HG02981 (cell line): ENCODE measurements at regions not wholly inside any gene's neighbourhood (a gene's known extent, or its start where the extent isn't known, plus 50 kb on each side); places are given as distances from the start of the nearest gene placed in this dataset.

Experiments
- ATAC-seq: cut with Tn5 transposase; IDR thresholded peaks from one replicate; pipeline ENCODE4 v1.9.1; 2021; ENCODE audit warnings: mild to moderate bottlenecking, moderate library complexity; ENCODE audit not compliant: unreplicated experiment

DNA sequence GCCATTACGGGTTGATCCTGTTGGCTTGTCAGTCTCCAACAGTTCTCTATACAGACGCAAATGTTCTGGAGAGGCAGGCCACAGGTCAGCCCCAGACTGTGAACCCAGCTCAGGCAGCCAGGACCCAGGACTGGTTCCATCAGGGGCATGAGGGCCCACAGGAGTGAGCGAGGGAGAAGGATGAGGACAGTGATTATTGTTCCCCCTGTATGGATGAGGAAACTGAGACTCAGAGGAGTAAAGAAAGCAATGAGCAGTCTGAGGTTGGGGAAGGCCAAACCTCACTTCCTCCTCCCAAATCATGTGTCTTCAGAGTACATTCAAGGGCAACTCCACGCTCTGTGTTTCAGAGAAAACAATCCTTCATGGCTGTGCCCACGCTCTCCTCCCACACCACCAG, 121.9 kb downstream of the RPLP1 start:
- ATAC-seq, result no peak

- ATAC-seq, result no peak
These were observed 122.8 kb downstream of the RPLP1 start for GRCh38 chr15:69575387-69575786.

- ATAC-seq, result no peak
These were observed 123.5 kb downstream of the RPLP1 start for GRCh38 chr15:69576035-69576526.

DNA sequence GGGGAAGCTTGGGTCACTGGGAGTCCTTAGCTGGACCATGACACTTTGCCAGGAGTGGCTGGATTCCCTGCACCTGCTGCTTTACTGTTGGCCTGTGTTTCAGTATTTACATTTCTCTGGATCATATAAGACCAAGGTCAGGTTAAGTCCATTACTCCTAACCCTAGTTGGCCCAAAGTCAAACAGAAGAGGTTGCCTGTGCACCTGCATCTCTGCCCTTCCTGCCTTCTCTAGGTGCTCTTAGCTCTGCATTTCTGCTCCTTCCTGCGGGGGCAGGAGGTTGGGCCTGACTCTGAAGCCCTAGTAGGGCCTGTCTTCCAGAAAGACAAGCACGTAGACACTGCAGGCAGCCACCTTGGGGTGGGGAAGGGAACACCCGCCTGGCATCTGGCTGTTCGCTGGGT, 124.3 kb downstream of the RPLP1 start:
- ATAC-seq, result no peak

GRCh38 chr15:69577397-69577796, 124.8 kb downstream of the RPLP1 start:
- ATAC-seq, result no peak

- ATAC-seq, result no peak
These were observed 125.6 kb downstream of the RPLP1 start for GRCh38 chr15:69578252-69578651.

- ATAC-seq, result no peak
These were observed 126.4 kb downstream of the RPLP1 start for GRCh38 chr15:69578787-69579583.

DNA sequence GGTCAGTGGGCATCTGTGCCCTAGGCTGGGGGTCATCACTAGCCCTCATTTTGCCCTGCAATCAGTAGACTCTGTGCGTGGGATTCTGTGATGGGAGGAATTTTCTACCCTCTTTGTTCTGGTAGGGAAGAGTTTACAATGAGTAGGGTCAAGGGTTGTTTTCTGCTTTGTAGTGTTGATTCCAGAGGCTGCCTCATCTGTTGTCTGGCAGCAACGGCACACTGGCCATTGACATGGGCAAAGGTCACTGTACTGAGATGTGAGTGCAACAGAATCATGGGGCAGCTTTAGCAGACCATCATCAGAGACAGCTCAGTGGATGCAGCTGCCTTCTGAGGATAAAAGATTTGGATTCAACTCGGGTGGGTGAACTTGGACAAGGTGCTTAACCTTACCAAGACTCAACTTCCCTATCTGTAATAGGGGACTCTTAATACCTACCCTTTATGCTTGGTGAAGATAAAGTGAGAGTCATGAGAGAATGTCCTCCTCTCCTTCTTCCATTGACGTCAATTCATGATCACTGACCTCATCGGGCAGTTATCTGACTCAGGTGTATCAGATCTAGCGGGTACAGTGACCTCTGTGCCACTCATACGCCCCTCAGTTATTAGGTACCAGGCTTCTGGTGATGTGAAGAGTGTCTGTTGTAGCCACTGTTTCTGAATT, 127.5 kb downstream of the RPLP1 start:
- no peak for ATAC-seq

GRCh38 chr15:69583626-69584025, 131.0 kb downstream of the RPLP1 start:
- ATAC-seq, result no peak

DNA sequence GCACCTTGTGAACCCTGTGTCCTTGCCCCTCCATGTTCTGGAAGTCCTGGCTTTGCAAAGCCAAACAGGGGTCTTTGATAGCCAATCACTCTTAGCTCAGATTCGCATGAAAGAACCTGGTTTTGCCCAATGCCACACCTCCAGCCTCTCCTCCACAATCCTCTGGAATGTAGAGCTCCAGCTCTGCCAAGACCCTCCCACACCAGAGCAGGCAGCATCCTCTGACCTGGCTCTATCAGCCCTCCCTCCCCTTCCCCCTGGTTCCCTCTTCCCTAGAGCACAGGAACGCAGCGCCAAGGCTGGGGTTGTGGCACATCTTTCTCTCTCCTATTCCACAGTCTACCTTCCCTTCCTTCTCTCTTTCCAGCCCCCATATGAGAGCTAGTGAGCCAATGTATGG, 133.3 kb downstream of the RPLP1 start:
- no peak for ATAC-seq

GRCh38 chr15:69586721-69587120, 134.1 kb downstream of the RPLP1 start:
- ATAC-seq, result no peak

- ATAC-seq, result no peak
These were observed 135.3 kb downstream of the RPLP1 start for GRCh38 chr15:69587723-69588426.

- ATAC-seq, result no peak
These were observed 137.6 kb downstream of the RPLP1 start for GRCh38 chr15:69590201-69590710.

- ATAC-seq, result no peak
These were observed 138.4 kb downstream of the RPLP1 start for GRCh38 chr15:69590932-69591524.

DNA sequence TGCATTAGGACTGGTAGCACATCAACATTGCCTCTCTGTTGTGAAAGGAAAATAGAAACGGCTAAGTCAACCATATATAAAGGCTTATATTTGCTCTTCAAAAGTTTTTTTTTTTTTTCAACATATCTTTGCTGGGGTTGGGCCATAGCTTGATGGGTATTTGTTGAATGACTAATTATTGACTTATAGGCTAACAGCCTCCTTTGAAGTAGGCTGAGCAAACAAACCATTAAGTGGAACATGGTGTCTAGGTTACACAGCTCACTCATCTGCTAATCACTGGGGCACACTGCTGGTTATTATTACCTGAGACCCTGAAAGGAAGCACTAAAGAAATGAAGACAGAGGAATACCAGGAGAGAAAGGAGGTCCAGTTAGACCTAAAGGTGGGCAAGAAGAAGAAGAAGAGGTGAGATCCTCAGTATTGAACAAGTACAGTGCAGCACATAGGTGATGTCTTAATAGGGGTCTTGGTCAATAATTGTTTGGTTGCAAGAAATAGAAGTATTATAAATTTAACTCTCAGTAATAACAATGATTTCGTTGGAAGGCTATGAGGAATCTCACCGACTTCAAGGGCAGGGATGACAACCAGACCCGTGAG, 139.4 kb downstream of the RPLP1 start:
- no peak for ATAC-seq

DNA sequence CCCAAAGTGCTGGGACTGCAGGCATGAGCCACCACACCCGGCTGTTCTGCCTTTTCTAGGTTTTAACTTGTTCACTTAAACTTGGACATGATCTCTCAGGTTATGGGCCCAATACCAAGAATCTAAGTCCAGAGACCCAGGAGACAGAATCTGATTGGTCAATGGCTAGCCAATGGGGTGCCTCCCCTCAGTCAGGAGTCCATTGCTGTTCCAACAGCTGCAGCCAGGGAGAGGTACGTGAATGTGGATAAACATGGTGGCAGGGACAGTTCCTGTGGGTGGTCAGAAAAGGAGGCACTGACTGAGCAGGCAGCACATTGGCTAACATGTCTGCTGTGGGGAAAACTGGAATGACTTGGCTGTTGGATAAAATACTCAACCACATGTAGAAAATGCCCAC, 140.3 kb downstream of the RPLP1 start:
- ATAC-seq, result no peak

DNA sequence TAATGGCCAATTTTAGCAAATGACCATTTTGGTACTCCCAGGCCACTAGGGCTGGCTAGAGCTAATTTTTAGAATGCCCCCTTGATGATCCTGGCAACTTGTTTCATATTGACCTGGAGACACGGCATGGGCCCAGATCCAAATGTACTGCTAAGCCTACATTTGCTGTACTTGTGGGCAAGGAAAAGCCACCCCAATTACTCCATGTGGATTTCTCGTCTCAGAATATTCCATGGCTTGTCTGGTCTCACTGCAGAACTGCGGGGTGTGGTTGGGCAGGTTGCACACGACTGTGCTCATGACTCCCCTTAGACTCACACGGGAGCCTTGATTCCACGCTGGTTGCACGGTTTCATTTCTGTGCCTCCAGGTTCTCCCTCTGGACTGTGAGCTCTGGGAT, 140.9 kb downstream of the RPLP1 start:
- ATAC-seq, result no peak

DNA sequence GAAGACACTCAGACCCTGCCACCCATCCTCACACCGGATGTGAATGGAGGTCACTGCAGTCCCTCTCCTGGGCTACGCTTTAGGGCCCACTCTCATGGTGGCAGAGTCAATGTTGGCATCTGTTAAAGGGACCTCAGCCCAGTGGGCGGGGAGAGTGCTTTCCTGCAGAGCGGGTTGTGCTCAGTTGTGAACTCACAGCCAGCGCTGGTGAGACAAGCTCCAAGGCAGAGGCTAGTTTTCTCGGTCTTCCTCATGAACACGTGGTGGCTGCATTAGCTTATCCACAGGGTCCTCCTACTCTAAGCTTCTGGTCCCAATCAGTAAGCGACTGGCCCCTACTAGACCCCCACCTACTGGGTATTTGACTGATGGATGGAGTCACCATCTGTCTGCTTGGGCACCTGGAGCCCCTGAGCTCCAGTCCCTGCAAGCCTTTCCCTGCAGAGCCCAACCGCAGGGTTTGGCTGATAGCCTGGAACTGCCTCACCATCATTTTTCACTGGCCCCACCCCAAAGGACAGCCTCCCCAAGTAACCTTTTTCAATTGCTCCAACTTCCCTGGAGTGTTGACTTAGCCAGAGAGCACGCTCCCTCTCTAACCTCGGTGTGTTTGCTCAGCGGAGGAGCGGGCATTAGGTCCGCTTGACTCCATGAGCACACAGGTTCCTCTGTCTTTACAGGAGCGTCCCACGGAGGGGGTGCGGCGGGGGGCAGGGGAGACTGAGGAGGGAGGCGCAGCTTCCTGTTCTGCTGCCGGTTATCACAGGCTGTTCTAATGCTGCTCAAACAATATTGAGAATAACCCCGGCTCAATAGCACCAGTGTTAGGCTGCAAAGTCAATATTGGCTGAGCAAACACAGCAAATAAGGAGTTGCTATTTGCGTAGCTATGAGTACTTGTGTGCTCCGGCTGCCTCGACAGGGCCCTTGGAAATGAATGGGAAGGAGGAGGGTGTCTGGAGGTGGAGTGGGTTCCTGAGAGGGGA, 141.7 kb downstream of the RPLP1 start:
- ATAC-seq, result no peak

- no peak for ATAC-seq
These were observed 142.6 kb downstream of the RPLP1 start for GRCh38 chr15:69595009-69595791.
